ENCODE measurements at regions not wholly inside any gene's neighbourhood (a gene's known extent, or its start where the extent isn't known, plus 50 kb on each side); places are given as distances from the start of the nearest gene placed in this dataset.

DNA sequence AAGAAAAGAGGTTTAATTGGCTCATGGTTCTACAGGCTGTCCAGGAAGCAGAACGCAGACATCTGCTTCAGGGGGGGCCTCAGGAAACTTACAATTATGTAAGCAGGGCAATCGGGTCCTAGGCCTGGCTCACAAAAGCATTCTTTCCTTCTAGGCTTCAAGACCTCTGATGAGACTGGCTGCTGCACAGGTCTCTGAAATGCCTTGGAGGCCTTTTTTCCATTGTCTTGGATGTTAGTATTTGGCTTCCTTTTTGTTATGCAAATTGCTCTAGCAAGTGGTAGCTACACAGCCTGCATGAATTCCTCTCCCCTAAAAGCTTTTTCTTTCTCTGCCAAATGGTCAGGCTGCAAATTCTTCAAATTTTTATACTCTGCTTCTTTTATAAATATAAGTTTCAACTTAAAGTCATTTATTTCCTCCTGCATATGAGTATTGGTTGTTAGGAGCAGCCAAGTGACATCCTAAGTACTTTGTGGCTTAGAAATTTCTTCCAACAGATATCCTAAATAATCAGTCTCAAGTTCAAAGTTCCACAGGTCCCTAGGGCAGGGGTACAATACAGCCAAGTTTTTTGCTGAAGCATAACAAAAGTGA is 83.1 kb upstream of the SEMA3A start:
- no peak for DNase-seq

GRCh38 chr7:84274029-84274638 is 79.5 kb upstream of the SEMA3A start:
- DNase-seq = no peak

GRCh38 chr7:84271543-84271942 is 77.0 kb upstream of the SEMA3A start:
- no peak for DNase-seq

GRCh38 chr7:84264396-84264795 is 69.8 kb upstream of the SEMA3A start:
- no peak for DNase-seq

DNA sequence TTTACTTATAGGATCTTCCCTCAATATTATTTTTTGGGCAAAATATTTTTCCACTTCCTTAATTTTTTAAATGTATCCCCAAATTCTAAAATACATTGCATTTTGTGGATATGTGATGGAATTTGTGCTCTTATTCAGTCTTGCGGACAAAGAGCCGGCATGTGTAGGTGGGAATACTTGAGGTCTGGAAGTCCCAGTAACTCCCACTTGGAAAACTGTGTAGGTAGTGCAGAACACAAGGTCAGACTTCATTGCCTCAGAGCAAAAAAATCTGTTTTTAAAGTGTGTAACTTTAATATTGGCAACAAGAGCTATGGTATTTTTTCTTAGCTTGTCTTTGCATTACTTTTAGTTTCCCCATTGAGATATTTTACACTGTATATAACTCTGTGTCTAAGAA is 68.5 kb upstream of the SEMA3A start:
- DNase-seq = no peak

DNA sequence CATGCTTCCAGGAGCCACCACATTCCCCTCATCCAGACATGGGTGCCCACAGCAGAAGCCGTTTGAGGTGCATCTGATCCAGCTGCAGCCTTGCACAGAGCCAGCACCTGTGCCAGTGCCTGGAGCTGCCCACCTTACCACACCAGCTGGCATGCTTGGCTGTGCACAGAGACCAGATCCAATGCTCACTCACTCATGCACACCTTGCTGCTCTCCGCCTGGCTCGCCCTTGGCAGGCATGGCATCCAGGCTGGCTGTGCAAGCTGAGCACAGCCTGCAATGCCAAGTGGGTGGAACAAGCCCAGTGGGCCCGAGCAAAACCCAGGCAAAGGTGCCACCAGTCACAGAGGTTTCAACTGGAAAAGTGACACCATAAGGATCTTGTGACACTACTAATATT is 66.9 kb upstream of the SEMA3A start:
- no peak for DNase-seq

- DNase-seq = no peak
These were observed 64.0 kb upstream of the SEMA3A start for GRCh38 chr7:84258628-84259027.

DNA sequence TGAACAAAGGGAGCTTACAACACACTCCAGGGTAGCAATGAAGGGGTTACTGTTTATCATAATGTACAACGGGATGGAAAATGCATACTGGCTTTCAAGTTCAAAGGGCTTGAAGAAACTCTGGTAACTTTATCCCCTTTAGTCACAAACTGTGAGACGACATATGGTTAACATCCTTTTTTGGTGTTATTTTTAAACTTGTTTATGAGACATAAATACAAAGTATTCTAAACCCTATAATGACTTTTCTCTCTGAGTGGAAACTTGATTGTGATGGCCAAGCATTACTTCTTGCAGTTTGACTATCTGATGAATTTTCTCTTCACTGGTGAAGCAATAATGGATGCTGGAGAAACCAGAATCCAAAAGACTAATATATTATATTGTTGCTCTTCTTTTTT is 62.0 kb upstream of the SEMA3A start:
- no peak for DNase-seq

DNA sequence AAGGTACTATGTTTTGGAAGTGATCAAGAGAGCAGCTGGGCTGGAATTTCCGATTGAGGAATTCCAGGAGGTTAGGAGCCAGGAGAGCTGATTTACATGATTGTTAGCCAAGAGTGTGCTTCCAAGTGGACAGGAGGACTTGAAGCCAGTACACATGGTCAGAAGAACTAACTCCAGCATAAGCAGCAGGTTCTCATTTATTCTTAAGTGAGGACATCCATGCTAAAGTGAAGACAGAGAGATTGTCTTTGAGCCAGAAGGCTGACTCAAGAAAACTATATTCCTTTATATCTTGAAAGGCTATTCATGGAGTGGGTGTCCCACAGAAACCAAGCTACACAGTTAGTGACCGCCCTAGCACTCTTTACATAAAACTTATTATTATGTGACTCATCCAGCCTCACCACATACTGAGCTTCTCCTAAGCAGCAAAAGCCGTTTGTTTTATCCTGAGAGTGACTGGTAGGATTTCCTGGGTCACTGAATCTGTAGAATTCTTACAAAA is 56.7 kb upstream of the SEMA3A start:
- DNase-seq = no peak

DNA sequence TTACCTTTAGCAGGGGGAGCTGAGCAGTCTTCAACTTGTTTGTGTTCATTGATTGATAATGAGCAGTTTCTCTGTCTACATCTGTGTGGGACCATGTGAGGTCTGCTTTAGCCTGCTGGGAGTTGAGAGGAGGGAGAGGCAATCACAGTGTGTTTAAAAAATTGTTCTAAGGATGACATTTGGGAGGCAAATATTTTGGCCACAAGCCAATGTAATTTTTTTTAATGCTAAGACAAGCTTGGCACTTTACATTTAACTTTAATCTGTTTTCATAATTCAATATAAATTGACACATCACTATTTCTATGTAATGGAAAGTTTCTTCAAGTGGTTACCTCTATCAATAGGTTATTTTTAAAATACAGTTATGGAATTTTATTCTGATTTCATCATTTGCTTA is 55.9 kb upstream of the SEMA3A start:
- no peak for DNase-seq

DNA sequence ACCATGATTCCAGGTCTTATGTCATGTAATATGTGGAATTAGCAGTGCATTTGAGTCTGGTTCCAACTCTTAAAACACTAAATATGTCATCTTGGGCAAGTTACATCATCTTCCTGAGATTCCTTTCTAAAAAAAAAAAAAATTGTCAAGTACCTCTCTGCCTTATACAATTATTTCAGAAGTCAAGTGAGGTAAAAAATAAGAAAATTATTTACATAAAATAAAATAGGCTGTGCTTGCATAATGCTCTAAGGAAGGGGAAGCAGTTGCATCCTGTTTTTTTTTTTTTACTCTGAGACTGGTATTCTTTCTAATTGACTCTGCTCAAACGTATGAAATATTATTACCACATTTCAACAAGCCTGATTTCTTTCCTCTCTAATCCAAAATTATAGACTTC is 55.1 kb upstream of the SEMA3A start:
- no peak for DNase-seq

DNA sequence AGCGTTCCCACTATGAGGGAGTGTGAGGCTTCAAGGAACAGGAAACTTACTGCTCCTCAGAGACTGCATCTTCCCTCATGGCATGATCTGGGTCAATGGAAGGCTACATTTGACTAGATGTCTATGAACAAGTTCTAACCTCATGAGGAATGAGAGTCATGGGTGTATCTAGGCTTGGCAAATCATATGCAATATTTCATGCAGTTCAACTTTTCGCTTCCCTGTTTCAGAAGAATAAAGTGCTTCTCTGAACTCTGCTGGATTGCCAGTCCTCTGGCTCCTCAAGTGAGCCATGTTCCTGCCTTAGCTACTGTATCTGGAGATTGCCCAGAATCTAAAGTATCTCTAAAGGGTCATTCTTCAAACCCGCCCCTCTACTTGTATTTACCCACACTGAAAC is 54.3 kb upstream of the SEMA3A start:
- DNase-seq = no peak

DNA sequence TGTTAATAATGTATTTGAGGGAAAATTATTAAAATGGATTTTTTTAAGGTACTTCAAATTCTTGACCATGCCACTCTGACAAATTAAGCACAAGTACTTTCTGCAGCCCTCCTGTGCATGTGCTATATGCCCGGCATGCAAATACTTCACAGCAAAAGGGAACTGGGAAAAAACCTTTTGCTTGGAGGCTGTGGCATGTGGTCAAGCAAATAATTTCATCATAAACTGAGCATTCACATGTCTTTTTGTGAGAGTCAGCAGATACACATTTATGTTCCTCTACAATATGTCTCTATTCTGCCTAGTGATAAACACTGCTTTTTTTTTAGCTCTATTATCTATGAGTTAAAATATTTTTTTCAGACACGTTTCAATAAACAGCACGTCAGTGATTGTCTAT is 53.7 kb upstream of the SEMA3A start:
- DNase-seq = no peak

DNA sequence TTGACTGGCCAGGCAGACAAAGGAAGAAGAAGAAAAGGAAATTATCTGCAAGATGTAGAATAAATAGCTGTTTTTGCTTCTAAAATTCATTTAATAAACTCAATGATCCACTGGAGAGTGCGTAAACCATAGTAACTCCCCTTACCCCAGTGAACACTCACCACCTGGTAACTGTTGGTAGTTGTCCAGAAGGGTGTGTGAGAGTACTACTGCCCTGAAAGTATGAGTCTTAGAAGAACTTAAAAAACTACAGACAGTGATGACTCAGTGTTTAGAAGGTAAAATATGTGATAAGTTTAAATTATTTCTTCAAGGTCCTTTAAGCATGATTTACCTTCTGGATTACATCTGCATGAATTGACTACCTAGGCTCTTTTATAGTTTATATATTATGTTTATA is 53.0 kb upstream of the SEMA3A start:
- no peak for DNase-seq

- DNase-seq = no peak
These were observed 51.2 kb upstream of the SEMA3A start for GRCh38 chr7:84245835-84246234.
